Activated naive CD4-positive, alpha-beta T cell treated with anti-CD3 and anti-CD28 coated beads, Interleukin-2, amount 50 U/mL, for 72 hours (primary cell): ENCODE measurements at regions not wholly inside any gene's neighbourhood (a gene's known extent, or its start where the extent isn't known, plus 50 kb on each side); places are given as distances from the start of the nearest gene placed in this dataset.
A peak's percentile ranks its signal among the peaks of the same experiment; 100 is the strongest.

ENCODE experiments used
- ATAC-seq, 2 donors: fragments of 150-1000 bp; cut with Tn5 transposase; 2 replicates each; pipeline ENCODE4 v1.10.0; 2021; ENCODE audit warnings: mild to moderate bottlenecking in 2 of 2, moderate library complexity in 2 of 2
- DNase-seq, 2 donors: peaks; one replicate each; pipeline ENCODE4 v3.0.0; 2021 to 2022; ENCODE audit warnings: low spot score in 2 of 2
- H3K27ac Mint-ChIP-seq, 2 donors: one replicate each; pipeline ENCODE4 v1.8.0; 2022; ENCODE audit warnings: mild to moderate bottlenecking in 2 of 2, mixed read lengths in 2 of 2
- H3K36me3 Mint-ChIP-seq, 2 donors: one replicate each; pipeline ENCODE4 v1.8.0; 2022; ENCODE audit warnings: mixed read lengths in 2 of 2
- H3K9me3 Mint-ChIP-seq, 2 donors: one replicate each; pipeline ENCODE4 v1.8.0; 2022; ENCODE audit warnings: mixed read lengths in 2 of 2

GRCh38 chr1:11338284-11338924 is 65.4 kb downstream of the UBIAD1 start:
- ATAC-seq (no peak), DNase-seq (no peak)
- Mint-ChIP-seq H3K27ac (no peak overlapping the region), H3K36me3 (no peaks in the 10 kb centered on the region), H3K9me3 (no peaks in the 10 kb centered on the region)

DNA sequence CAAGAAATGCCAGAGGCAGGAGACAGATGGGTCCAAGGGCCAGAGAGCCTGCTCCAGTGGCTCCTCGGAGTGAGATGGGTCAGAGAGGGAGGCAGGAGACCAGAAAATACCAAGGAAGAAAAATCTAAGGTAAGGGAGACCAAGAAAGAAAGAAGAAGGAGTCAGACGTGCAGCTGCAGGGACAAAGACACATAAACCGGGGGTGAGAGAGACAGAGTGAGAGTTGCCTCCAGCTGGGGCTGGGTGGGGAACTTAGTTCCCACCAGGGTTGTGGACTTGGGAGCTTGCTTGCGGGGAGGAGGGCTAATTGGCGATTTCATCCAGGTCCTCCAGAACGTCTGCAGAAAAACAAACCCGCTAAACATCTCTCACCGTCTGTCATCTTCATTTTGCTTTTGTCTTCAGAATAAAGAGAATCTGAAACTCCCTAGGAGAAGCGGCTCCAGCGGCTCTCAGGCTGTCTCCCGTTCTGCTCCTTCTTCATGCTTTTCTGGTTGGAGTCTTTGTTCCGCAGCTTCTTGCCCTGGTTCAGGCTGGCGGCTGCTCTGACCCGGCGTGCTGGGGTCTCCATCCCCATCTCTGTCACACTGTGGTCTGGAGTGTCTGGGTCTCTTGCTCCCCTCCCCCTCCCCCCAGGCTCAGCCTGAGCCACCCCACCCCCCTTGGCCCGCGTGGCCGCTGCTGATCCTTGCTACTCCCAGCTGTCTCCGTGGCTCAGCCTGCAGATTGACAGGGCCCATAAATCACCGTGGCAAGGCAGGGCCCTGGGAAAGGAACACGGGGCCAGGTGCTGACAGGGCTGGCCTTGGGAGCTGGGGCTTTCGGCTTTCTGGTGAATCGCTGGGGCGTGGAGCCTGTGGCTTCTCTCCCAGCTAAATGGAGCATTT is 66.6 kb downstream of the UBIAD1 start:
- Mint-ChIP-seq H3K36me3 (no peaks in the 10 kb centered on the region), H3K9me3 (no peaks in the 10 kb centered on the region), H3K27ac (peak overlapping the region in 1 of 2 donors; percentile 61)
- DNase-seq, result no peak
- ATAC-seq, result no peak

GRCh38 chr1:11340233-11340632 is 67.2 kb downstream of the UBIAD1 start:
- Mint-ChIP-seq H3K9me3 (no peaks in the 10 kb centered on the region), H3K27ac (peak overlapping the region in 1 of 2 donors; percentile 61), H3K36me3 (no peaks in the 10 kb centered on the region)
- ATAC-seq (no peak), DNase-seq (no peak)

- no peaks in the 10 kb centered on the region for H3K9me3 Mint-ChIP-seq
- DNase-seq, result no peak
- H3K36me3 Mint-ChIP-seq, result no peaks in the 10 kb centered on the region
- ATAC-seq, result no peak
- no peak overlapping the region for H3K27ac Mint-ChIP-seq
Measured at GRCh38 chr1:11341901-11342552, 69.0 kb downstream of the UBIAD1 start.

GRCh38 chr1:11342621-11343032 is 69.6 kb downstream of the UBIAD1 start:
- Mint-ChIP-seq H3K27ac (no peak overlapping the region), H3K36me3 (no peaks in the 10 kb centered on the region), H3K9me3 (no peaks in the 10 kb centered on the region)
- DNase-seq, result no peak
- ATAC-seq, result no peak

DNA sequence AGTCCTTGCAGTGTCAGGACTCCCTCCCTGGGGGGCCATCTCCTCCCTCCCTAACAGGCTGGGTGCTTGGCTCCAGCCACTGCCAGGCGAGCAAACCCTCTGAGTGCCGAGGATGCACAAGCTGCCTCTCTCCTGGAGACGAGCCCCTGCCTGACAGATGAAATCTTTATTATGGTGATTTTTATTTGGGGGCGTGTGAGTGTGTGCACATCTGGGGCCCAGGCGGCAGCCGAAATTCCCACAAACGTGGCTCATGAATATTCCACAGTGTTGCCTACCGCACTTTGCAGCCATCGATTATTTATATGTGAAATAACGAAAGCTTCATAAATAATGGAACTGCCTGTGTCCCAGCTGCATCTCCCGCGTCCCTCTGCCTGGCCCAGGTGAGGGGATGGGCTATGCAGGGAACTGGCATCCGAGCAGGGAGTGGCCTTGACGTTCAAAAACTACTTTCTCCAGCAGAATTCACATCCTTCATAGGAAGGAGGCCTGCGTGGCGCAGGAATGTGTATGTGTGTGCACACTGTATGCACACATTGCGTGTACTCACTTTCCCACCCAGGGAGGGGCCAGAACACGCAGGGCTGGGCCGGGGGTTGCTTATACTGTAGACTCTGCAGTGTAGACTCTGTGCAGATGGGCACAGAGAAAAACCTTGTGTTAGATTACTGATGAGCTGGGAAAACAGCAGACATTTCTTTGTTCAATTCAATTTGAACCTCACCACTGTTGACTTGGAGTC is 73.1 kb downstream of the UBIAD1 start:
- ATAC-seq (no peak), DNase-seq (no peak)
- no peak overlapping the region for H3K27ac Mint-ChIP-seq
- H3K36me3 Mint-ChIP-seq, result peaks cover 4% of the 10 kb centered on the region in 2 donors
- H3K9me3 Mint-ChIP-seq, result peaks cover 0 to 15% of the 10 kb centered on the region in 2 donors

- Mint-ChIP-seq H3K27ac (no peak overlapping the region), H3K9me3 (peaks cover 0 to 22% of the 10 kb centered on the region in 2 donors), H3K36me3 (peaks cover 8 to 10% of the 10 kb centered on the region in 2 donors)
- no peak for ATAC-seq
- DNase-seq, result no peak
Measured at GRCh38 chr1:11350265-11350664, 77.3 kb downstream of the UBIAD1 start.

DNA sequence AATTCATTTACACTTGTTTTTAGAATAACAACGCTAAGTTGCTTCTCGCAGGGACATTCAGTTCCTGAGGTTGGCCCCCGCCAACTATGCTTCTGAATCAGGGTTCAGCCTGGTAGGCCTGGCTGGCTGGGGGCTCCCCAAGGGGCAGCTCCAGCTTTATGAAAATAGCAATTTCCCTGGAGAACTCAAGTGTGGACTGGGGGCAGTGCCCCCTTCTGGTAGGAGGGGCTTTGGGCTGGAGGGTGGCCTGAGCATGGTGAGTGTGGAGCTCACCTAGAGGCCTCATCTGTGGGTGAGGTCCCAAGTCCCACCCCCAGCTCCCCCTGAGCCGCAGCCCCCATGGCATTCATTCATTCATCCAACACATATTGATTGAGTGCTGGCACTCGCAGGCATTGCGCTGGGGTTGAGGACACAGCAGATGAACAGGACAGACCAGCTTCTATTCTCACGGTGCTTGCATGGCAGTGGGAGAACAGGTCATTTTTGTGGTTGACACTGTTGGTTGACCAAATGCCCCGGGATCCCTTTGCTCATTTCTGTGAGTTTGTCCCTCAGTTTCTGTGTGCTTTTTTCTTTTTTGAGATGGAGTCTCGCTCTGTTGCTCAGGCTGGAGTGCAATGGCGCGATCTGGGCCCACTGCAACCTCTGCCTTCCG is 79.2 kb downstream of the UBIAD1 start:
- peaks cover 8 to 10% of the 10 kb centered on the region in 2 donors for H3K36me3 Mint-ChIP-seq
- H3K9me3 Mint-ChIP-seq, result peaks cover 0 to 23% of the 10 kb centered on the region in 2 donors
- H3K27ac Mint-ChIP-seq, result no peak overlapping the region
- no peak for DNase-seq
- ATAC-seq, result no peak

- H3K36me3 Mint-ChIP-seq, result peaks cover 8 to 10% of the 10 kb centered on the region in 2 donors
- no peak overlapping the region for H3K27ac Mint-ChIP-seq
- no peak for ATAC-seq
- no peak for DNase-seq
- H3K9me3 Mint-ChIP-seq, result peaks cover 0 to 23% of the 10 kb centered on the region in 2 donors
Measured at GRCh38 chr1:11352816-11353799, 80.1 kb downstream of the UBIAD1 start.

DNA sequence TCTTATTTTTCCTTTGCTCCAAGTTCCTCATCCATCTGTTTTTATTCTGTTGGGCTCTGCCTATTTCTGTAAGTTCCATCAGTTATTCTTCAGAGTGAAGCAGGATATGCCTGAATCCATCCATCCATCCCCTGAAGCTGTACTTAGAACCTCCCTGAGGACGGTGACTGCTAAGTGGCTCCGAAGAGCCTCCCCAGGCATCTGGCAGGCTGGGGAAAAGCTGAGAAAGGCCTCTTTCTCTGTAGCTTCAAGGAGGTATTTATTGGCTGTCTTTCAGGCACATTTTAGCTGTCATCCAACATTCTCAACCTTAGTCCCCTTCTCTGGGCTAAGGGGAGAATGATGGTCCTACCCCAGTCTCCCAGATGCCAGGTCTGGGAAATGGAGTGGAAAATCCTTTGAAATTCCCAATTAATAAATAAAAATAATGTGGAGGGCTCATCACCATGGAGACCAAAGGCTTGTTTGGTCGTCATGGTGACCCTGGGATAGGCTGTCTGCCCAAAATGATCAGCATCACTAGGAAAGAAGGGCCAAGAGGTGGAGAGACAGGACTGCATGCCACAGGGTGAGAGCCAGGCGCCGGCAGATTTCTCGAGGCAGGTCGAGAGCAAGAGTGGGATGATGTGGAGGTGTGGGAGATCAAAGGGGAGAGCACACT is 82.0 kb downstream of the UBIAD1 start:
- H3K27ac Mint-ChIP-seq, result no peak overlapping the region
- ATAC-seq, result no peak
- DNase-seq, result no peak
- H3K9me3 Mint-ChIP-seq, result peaks cover 0 to 12% of the 10 kb centered on the region in 2 donors
- peaks cover 8 to 10% of the 10 kb centered on the region in 2 donors for H3K36me3 Mint-ChIP-seq

DNA sequence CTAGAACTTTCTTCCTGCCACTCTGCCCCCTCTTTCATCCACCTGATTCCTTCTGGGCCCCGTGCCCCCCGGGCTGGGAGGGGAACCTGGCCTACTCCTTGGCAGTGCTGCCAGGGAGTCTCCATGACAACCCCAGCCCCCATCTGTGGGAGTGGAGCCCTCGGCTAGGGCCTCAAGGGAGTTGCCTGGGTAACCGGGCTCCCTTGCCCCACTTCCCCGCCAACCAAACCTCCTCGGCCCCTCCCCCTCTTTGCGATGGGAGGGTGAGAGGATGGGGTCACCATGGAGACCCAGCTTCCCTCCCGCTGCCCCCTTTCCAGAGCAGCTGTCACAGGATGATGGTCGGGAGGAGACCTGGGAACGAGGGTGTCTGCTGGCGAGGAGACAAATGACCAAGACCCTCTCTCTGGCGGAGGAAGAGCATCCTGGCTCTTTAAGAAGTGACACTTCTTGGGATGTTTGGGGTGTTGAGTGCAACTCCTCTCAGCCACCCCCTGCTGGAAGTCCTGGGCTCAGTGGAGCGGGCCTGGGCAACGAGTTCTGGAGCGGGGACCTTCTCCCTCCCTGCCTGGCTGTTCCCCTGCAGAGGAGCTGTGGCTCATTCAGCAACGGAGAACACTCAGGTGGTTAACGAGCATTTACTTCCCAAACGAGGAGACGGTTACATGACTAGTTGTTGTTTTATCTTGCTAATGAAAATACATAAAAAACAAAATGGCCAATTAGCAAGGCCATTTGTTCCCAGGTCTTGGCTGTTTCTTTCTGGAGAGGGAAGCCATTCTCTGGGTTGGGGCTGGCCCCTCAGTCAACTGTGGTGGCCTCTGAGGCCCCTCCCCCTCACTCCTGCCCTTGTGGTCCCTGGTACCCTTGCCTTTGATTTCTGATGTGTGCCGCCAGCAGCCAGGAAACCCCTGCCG is 82.8 kb downstream of the UBIAD1 start:
- H3K36me3 Mint-ChIP-seq, result peaks cover 8 to 10% of the 10 kb centered on the region in 2 donors
- no peak for DNase-seq

DNA sequence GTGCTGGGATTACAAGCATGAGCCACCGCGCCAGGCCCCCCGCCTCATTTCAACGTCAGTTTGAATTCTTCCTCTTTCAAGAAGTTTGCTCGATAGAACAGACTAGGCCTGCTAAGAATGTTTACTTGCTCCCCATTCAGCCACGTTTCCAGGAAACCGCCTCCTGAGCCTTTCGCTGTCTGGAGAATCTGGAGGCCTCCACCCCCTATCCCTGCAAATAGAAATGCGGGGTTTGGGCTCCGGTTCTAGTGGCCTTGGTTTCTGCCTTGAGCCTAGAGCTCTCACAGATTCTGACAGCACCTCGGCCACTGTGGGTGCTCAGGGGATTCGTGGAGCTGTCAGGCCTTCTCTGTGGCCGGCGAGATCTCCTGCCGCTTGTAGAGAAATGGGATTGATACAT is 84.3 kb downstream of the UBIAD1 start:
- no peak for DNase-seq
- H3K27ac Mint-ChIP-seq, result no peak overlapping the region

More for the DNA sequence above, 82.8 kb downstream of the UBIAD1 start:
- Mint-ChIP-seq H3K27ac (peak overlapping the region in 1 of 2 donors; percentile 17), H3K9me3 (peaks cover 0 to 10% of the 10 kb centered on the region in 2 donors)
- no peak for ATAC-seq

GRCh38 chr1:11358984-11359383 is 86.0 kb downstream of the UBIAD1 start:
- H3K36me3 Mint-ChIP-seq, result no peaks in the 10 kb centered on the region
- no peak for DNase-seq
- no peak overlapping the region for H3K27ac Mint-ChIP-seq
- peaks cover 0 to 8% of the 10 kb centered on the region in 2 donors for H3K9me3 Mint-ChIP-seq
- ATAC-seq, result no peak

More for the DNA sequence above, 84.3 kb downstream of the UBIAD1 start:
- Mint-ChIP-seq H3K36me3 (no peaks in the 10 kb centered on the region), H3K9me3 (peaks cover 0 to 8% of the 10 kb centered on the region in 2 donors)
- ATAC-seq, result no peak

DNA sequence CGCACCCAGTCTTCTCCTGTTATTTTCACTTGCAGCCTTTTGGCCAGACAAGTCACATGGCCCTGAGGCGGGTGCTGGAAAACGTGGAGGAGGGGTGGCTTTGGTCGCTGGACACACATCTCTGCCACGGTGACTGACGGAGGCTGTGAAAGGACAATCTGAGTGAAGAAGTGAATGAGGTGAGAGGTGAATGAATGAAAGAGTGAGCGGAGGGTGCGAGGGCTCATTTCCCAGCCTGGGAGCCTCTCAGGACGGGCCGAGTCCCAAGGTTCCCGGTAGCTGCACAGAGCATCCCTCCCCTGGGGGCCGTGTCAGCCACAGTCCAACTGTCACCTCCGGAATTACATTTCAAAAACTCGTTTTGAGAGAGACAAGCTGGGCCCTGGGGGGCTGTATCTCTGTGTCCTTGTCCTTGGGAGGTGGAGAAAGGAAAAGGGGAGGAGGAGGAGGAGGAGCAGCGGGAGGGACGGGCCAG is 89.6 kb downstream of the UBIAD1 start:
- ATAC-seq, result no peak
- Mint-ChIP-seq H3K27ac (peak overlapping the region in 1 of 2 donors; percentile 57), H3K36me3 (no peaks in the 10 kb centered on the region), H3K9me3 (no peaks in the 10 kb centered on the region)
- DNase-seq, result no peak
